HG03342 (cell line): ENCODE measurements at regions not wholly inside any gene's neighbourhood (a gene's known extent, or its start where the extent isn't known, plus 50 kb on each side); places are given as distances from the start of the nearest gene placed in this dataset.
"Not testable (repeated sequence)": the region's sequence is repeated elsewhere in the genome, so short reads cannot be mapped to it uniquely, and the experiment has no call there.

Source experiments
- ATAC-seq: cut with Tn5 transposase; IDR thresholded peaks from one replicate; pipeline ENCODE4 v1.9.1; 2021; ENCODE audit warnings: mild to moderate bottlenecking, moderate library complexity; ENCODE audit not compliant: unreplicated experiment

GRCh38 chr4:15333692-15334633, 93.9 kb upstream of the C1QTNF7 start:
- no peak for ATAC-seq

GRCh38 chr4:15336410-15337167, 91.2 kb upstream of the C1QTNF7 start:
- no peak for ATAC-seq

GRCh38 chr4:15337168-15337657, 90.6 kb upstream of the C1QTNF7 start:
- ATAC-seq: not testable (repeated sequence)

- no peak for ATAC-seq
Measured at GRCh38 chr4:15339737-15340136, 88.1 kb upstream of the C1QTNF7 start.

GRCh38 chr4:15340332-15340731, 87.5 kb upstream of the C1QTNF7 start:
- ATAC-seq: no peak

- ATAC-seq: no peak
Measured at GRCh38 chr4:15340902-15341732, 86.7 kb upstream of the C1QTNF7 start.

GRCh38 chr4:15341733-15342300, 86.0 kb upstream of the C1QTNF7 start:
- no peak for ATAC-seq

- no peak for ATAC-seq
Measured at GRCh38 chr4:15343000-15343399, 84.8 kb upstream of the C1QTNF7 start.

GRCh38 chr4:15343581-15343980, 84.3 kb upstream of the C1QTNF7 start:
- no peak for ATAC-seq

GRCh38 chr4:15344041-15344440, 83.8 kb upstream of the C1QTNF7 start:
- ATAC-seq: no peak

- ATAC-seq: no peak
Measured at GRCh38 chr4:15345134-15345533, 82.7 kb upstream of the C1QTNF7 start.

GRCh38 chr4:15348236-15348635, 79.6 kb upstream of the C1QTNF7 start:
- ATAC-seq: no peak

- no peak for ATAC-seq
Measured at GRCh38 chr4:15348695-15349094, 79.1 kb upstream of the C1QTNF7 start.

GRCh38 chr4:15349531-15349935, 78.3 kb upstream of the C1QTNF7 start:
- ATAC-seq: no peak

- ATAC-seq: no peak
Measured at GRCh38 chr4:15349965-15350364, 77.9 kb upstream of the C1QTNF7 start.

GRCh38 chr4:15352524-15352923, 75.3 kb upstream of the C1QTNF7 start:
- ATAC-seq: no peak

- ATAC-seq: no peak
Measured at GRCh38 chr4:15353207-15353606, 74.6 kb upstream of the C1QTNF7 start.

GRCh38 chr4:15354371-15355297, 73.2 kb upstream of the C1QTNF7 start:
- no peak for ATAC-seq

GRCh38 chr4:15361529-15361928, 66.3 kb upstream of the C1QTNF7 start:
- no peak for ATAC-seq
